Loucy (cell line): ENCODE measurements at regions not wholly inside any gene's neighbourhood (a gene's known extent, or its start where the extent isn't known, plus 50 kb on each side); places are given as distances from the start of the nearest gene placed in this dataset.

Source experiments
- H2AFZ ChIP-seq: fragments of 200-600 bp; sonication (generic); 2 replicates; pipeline ENCODE4 v1.6.0; 2016; ENCODE audit warnings: antibody characterized with exemption, mild to moderate bottlenecking, low read length, moderate library complexity
- H3F3A ChIP-seq: fragments of 200-600 bp; 2 replicates; pipeline ENCODE4 v1.6.0; 2016; ENCODE audit warnings: antibody characterized with exemption, low read depth, mild to moderate bottlenecking
- H3K27me3 ChIP-seq: fragments of 200-600 bp; sonication (generic); 2 replicates; pipeline ENCODE4 v1.6.1; 2014; ENCODE audit warnings: low read length, mild to moderate bottlenecking; ENCODE audit not compliant: insufficient read depth, poor library complexity, severe bottlenecking
- H3K36me3 ChIP-seq: fragments of 200-600 bp; sonication (generic); 2 replicates; pipeline ENCODE4 v1.6.1; 2016; ENCODE audit warnings: low read length; ENCODE audit not compliant: insufficient read depth
- H3K4me1 ChIP-seq: fragments of 200-600 bp; sonication (generic); 2 replicates; pipeline ENCODE4 v1.5.1; 2014; ENCODE audit warnings: low read length, mild to moderate bottlenecking; ENCODE audit not compliant: insufficient read depth, poor library complexity, severe bottlenecking
- H3K4me2 ChIP-seq: fragments of 200-600 bp; sonication (generic); 2 replicates; pipeline ENCODE4 v1.6.0; 2014; ENCODE audit warnings: antibody characterized with exemption, low read length, low read depth, mild to moderate bottlenecking; ENCODE audit not compliant: poor library complexity, severe bottlenecking
- H3K4me3 ChIP-seq: fragments of 200-600 bp; sonication (generic); 2 replicates; pipeline ENCODE4 v1.5.1; 2014; ENCODE audit warnings: low read length, mild to moderate bottlenecking, mixed read lengths; ENCODE audit not compliant: poor library complexity, severe bottlenecking
- H3K79me2 ChIP-seq: fragments of 200-600 bp; sonication (generic); 2 replicates; pipeline ENCODE4 v1.6.1; 2014; ENCODE audit warnings: low read length; ENCODE audit not compliant: insufficient read depth
- H3K9ac ChIP-seq: fragments of 200-600 bp; sonication (generic); 2 replicates; pipeline ENCODE4 v1.6.0; 2014; ENCODE audit warnings: mild to moderate bottlenecking, low read depth, low read length, moderate library complexity; ENCODE audit not compliant: poor library complexity, severe bottlenecking
- H3K9me2 ChIP-seq: fragments of 200-600 bp; sonication (generic); replicated peaks from 2 replicates; pipeline ENCODE4 v1.6.1; 2016; ENCODE audit warnings: low read depth, low read length, mixed read lengths
- H3K9me3 ChIP-seq: fragments of 200-600 bp; sonication (generic); 2 replicates; pipeline ENCODE4 v1.6.1; 2014; ENCODE audit warnings: mild to moderate bottlenecking, antibody characterized with exemption, low read length, low read depth; ENCODE audit not compliant: insufficient read depth
- H4K20me1 ChIP-seq: fragments of 200-600 bp; sonication (generic); 2 replicates; pipeline ENCODE4 v1.6.0; 2014; ENCODE audit warnings: antibody characterized with exemption, low read length, mild to moderate bottlenecking; ENCODE audit not compliant: insufficient read depth, poor library complexity, severe bottlenecking
- EZH2phosphoT487 ChIP-seq: fragments of 200-600 bp; IDR thresholded peaks from 2 replicates; pipeline ENCODE4 v1.6.1; 2018; ENCODE audit warnings: antibody characterized with exemption, mild to moderate bottlenecking, moderate library complexity, borderline replicate concordance
- TF ChIP-seq, protein P1 (sequence below): fragments of 200-600 bp; sonication (generic); conservative IDR thresholded peaks from 2 replicates; pipeline ENCODE4 v1.5.1; 2014; ENCODE audit warnings: mild to moderate bottlenecking, antibody characterized with exemption, low read length

- Histone ChIP-seq H3K4me1 (no peaks in the 10 kb centered on the region), H3K9me2 (no peaks in the 10 kb centered on the region), H3K27me3 (peaks cover 5% of the 10 kb centered on the region), H3K4me2 (no peak overlapping the region), H3K79me2 (no peaks in the 10 kb centered on the region), H3F3A (no peaks in the 10 kb centered on the region), H3K36me3 (no peaks in the 10 kb centered on the region), H3K4me3 (no peak overlapping the region), H3K9me3 (no peaks in the 10 kb centered on the region), H2AFZ (no peak overlapping the region), H3K9ac (no peak overlapping the region), H4K20me1 (no peaks in the 10 kb centered on the region)
- TF ChIP-seq, protein P1, sequence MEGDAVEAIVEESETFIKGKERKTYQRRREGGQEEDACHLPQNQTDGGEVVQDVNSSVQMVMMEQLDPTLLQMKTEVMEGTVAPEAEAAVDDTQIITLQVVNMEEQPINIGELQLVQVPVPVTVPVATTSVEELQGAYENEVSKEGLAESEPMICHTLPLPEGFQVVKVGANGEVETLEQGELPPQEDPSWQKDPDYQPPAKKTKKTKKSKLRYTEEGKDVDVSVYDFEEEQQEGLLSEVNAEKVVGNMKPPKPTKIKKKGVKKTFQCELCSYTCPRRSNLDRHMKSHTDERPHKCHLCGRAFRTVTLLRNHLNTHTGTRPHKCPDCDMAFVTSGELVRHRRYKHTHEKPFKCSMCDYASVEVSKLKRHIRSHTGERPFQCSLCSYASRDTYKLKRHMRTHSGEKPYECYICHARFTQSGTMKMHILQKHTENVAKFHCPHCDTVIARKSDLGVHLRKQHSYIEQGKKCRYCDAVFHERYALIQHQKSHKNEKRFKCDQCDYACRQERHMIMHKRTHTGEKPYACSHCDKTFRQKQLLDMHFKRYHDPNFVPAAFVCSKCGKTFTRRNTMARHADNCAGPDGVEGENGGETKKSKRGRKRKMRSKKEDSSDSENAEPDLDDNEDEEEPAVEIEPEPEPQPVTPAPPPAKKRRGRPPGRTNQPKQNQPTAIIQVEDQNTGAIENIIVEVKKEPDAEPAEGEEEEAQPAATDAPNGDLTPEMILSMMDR, result no peak
- no peak for TF ChIP-seq EZH2phosphoT487
These were observed 234.1 kb downstream of the BCL11B start for GRCh38 chr14:99037777-99038430.

GRCh38 chr14:99038431-99038820 is 233.6 kb downstream of the BCL11B start:
- no peaks in the 10 kb centered on the region for H3K9me2 ChIP-seq
- H3K9me3 ChIP-seq, result no peaks in the 10 kb centered on the region
- H4K20me1 ChIP-seq, result no peaks in the 10 kb centered on the region
- H3K4me1 ChIP-seq, result no peaks in the 10 kb centered on the region
- H2AFZ ChIP-seq, result no peak overlapping the region
- peaks cover under 1% of the 10 kb centered on the region for H3K27me3 ChIP-seq
- no peak overlapping the region for H3K9ac ChIP-seq
- H3K36me3 ChIP-seq, result no peaks in the 10 kb centered on the region
- TF ChIP-seq, protein P1, result no peak
- TF ChIP-seq EZH2phosphoT487, result no peak
- H3K4me3 ChIP-seq, result no peak overlapping the region
- H3K79me2 ChIP-seq, result no peaks in the 10 kb centered on the region
- H3F3A ChIP-seq, result no peaks in the 10 kb centered on the region
- H3K4me2 ChIP-seq, result no peak overlapping the region

DNA sequence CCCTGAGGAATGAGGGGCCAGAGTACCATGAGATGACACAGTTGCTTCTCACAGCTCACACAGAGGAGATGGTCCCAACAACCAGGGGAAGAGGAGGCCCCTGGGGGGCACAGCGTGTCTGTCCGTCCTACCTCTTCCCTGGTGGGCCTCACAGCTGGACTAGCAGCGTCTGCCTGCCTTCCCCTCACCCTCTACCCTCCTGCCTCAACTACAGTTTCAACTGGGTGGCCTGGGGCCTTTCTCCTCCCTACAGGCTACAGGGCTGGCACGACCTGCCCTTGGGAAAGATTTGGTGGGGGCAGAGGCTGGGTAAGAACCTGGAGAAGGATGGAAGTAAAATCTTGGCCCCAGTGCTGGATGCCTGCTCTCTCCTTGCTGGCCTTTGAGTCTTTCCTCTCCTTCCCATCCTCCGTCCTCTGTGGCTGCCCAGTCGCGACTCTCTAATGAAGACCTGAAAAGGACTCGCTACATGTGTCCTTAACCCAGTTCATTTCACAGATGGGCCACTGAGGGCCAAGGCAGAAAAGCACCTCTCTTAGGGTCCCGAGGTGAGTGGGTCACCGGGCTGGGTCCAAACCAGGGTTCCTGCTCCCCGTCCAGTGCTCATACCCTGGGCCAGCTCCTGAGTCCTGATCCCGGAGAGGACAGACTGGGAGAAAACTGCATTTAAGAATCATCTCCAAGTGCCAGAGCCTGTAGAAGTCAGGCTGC is 232.5 kb downstream of the BCL11B start:
- H3K9me3 ChIP-seq, result no peaks in the 10 kb centered on the region
- TF ChIP-seq, protein P1, result no peak
- no peak for TF ChIP-seq EZH2phosphoT487
- H4K20me1 ChIP-seq, result no peaks in the 10 kb centered on the region
- no peak overlapping the region for H2AFZ ChIP-seq
- no peaks in the 10 kb centered on the region for H3K79me2 ChIP-seq
- no peaks in the 10 kb centered on the region for H3F3A ChIP-seq
- no peak overlapping the region for H3K4me2 ChIP-seq
- no peaks in the 10 kb centered on the region for H3K9me2 ChIP-seq
- no peak overlapping the region for H3K9ac ChIP-seq
- H3K36me3 ChIP-seq, result no peaks in the 10 kb centered on the region
- no peak overlapping the region for H3K4me3 ChIP-seq
- no peaks in the 10 kb centered on the region for H3K27me3 ChIP-seq
- no peaks in the 10 kb centered on the region for H3K4me1 ChIP-seq
